Activated T-helper 17 cell treated with anti-CD3 and anti-CD28 coated beads, Interleukin-2, amount 50 U/mL, for 72 hours (primary cell): ENCODE measurements at regions not wholly inside any gene's neighbourhood (a gene's known extent, or its start where the extent isn't known, plus 50 kb on each side); places are given as distances from the start of the nearest gene placed in this dataset.
"Not testable (repeated sequence)": the region's sequence is repeated elsewhere in the genome, so short reads cannot be mapped to it uniquely, and the experiment has no call there.

Source experiments
- ATAC-seq: fragments of 150-1000 bp; cut with Tn5 transposase; replicated peaks from 2 replicates; pipeline ENCODE4 v1.10.0; 2021; ENCODE audit warnings: mild to moderate bottlenecking, moderate library complexity
- H3K27ac Mint-ChIP-seq: one replicate; pipeline ENCODE4 v1.8.0; 2022; ENCODE audit warnings: mixed read lengths
- H3K27me3 Mint-ChIP-seq: one replicate; pipeline ENCODE4 v1.8.0; 2022; ENCODE audit warnings: mixed read lengths
- H3K36me3 Mint-ChIP-seq: one replicate; pipeline ENCODE4 v1.8.0; 2022; ENCODE audit warnings: low read depth, mild to moderate bottlenecking, mixed read lengths
- H3K4me1 Mint-ChIP-seq: one replicate; pipeline ENCODE4 v1.8.0; 2022; ENCODE audit warnings: mixed read lengths
- H3K4me3 Mint-ChIP-seq: one replicate; pipeline ENCODE4 v1.8.0; 2022; ENCODE audit warnings: mild to moderate bottlenecking, mixed read lengths
- H3K9me3 Mint-ChIP-seq: one replicate; pipeline ENCODE4 v1.8.0; 2022; ENCODE audit warnings: mixed read lengths

DNA sequence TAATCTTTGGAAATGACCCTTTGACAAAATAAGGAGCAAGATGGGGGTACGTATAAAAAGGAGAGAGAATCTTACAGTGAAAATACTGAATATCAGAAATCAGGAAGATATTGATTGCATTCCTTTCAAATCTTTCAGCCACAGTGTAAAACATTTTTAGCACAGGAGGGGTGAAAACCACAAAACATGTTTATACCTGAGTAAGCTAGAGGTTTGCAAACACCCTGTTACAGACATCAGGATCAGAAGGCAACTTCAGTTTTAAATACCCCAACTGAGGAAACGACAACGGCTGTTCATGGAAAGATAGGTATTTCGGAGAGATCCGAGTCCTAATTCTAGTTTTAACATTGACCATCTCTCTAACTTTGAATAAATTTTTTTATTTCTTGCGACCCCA lies 69.1 kb upstream of the ITGB1 start:
- Mint-ChIP-seq H3K4me1 (peaks cover 40% of the 10 kb centered on the region), H3K4me3 (no peak overlapping the region), H3K27ac (no peak overlapping the region), H3K36me3 (no peaks in the 10 kb centered on the region), H3K9me3 (no peaks in the 10 kb centered on the region), H3K27me3 (no peaks in the 10 kb centered on the region)
- ATAC-seq, result no peak

GRCh38 chr10:33026422-33026821 lies 68.4 kb upstream of the ITGB1 start:
- H3K9me3 Mint-ChIP-seq, result no peaks in the 10 kb centered on the region
- no peak overlapping the region for H3K4me3 Mint-ChIP-seq
- H3K27ac Mint-ChIP-seq, result no peak overlapping the region
- no peaks in the 10 kb centered on the region for H3K27me3 Mint-ChIP-seq
- peak; percentile 46 for ATAC-seq
- no peaks in the 10 kb centered on the region for H3K36me3 Mint-ChIP-seq
- H3K4me1 Mint-ChIP-seq, result peaks cover 40% of the 10 kb centered on the region

DNA sequence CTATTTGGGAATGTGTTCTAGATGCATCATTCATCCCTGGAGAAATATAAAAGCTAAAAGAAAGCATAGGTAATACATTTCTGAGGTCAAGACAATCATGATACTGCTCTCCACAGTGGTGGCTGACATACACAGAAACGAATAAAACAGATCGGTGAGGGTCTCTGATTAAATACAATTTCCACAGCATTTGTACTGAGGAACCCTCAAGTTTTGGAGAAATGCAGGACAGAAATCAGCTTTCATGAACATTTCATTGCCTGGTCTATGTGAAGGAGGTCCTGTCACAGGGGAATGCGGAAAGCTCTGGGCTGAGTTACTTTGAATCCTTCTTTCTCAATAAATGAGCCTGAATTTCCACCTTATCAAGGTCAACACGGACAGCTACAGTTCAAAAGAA lies 67.9 kb upstream of the ITGB1 start:
- ATAC-seq, result no peak
- H3K27ac Mint-ChIP-seq, result no peak overlapping the region
- H3K27me3 Mint-ChIP-seq, result no peaks in the 10 kb centered on the region
- H3K4me3 Mint-ChIP-seq, result no peak overlapping the region
- no peaks in the 10 kb centered on the region for H3K36me3 Mint-ChIP-seq
- peaks cover 36% of the 10 kb centered on the region for H3K4me1 Mint-ChIP-seq
- no peaks in the 10 kb centered on the region for H3K9me3 Mint-ChIP-seq

- ATAC-seq, result peak; percentile 42
- Mint-ChIP-seq H3K36me3 (no peaks in the 10 kb centered on the region), H3K9me3 (no peaks in the 10 kb centered on the region), H3K4me3 (no peak overlapping the region), H3K27me3 (no peaks in the 10 kb centered on the region), H3K4me1 (peaks cover 34% of the 10 kb centered on the region), H3K27ac (no peak overlapping the region)
Observed at GRCh38 chr10:33025039-33025438, 67.0 kb upstream of the ITGB1 start.

DNA sequence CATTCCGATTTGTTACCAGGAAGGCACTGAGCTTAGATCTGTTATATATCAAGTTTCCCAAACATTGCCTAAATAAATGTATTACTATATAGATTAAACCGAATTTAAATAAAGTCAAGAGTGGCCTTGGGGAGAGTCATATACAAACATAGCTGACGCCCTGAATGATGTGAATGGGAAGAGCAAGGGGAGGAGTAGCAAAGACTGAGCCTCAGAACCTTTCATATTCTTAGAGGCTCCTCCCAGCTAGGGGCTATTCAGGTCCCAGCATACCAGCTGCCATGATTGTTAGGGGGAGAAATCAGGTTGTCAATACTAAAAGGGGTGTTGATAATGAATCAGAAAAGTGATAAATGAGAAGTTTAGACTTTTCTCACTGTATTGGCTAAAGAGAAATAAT lies 64.7 kb upstream of the ITGB1 start:
- Mint-ChIP-seq H3K4me1 (peaks cover 20% of the 10 kb centered on the region), H3K36me3 (no peaks in the 10 kb centered on the region), H3K27ac (no peak overlapping the region), H3K4me3 (no peak overlapping the region), H3K27me3 (no peaks in the 10 kb centered on the region), H3K9me3 (peaks cover 7% of the 10 kb centered on the region)
- ATAC-seq, result no peak

DNA sequence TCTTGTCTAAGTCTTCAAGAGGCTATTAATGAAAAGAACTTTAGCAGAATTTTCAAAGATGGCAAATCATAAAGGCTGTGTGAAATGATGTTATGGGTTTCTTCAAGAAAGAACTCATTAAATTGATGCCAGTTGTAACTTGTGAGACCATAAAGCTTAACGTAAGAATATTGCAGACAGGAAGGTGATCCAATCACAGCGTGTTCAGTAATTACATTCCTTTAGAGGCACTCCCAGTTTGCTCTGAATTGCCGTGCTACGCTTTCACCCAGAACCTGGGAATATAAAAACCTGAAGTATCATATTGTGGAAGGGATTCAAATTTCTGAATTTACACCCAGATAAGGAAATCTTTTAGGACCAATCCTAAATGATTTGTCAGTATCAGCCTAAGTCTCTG lies 64.1 kb upstream of the ITGB1 start:
- H3K4me1 Mint-ChIP-seq, result peaks cover 20% of the 10 kb centered on the region
- no peak overlapping the region for H3K4me3 Mint-ChIP-seq
- H3K27me3 Mint-ChIP-seq, result no peaks in the 10 kb centered on the region
- peaks cover 8% of the 10 kb centered on the region for H3K9me3 Mint-ChIP-seq
- H3K27ac Mint-ChIP-seq, result no peak overlapping the region
- no peak for ATAC-seq
- no peaks in the 10 kb centered on the region for H3K36me3 Mint-ChIP-seq

DNA sequence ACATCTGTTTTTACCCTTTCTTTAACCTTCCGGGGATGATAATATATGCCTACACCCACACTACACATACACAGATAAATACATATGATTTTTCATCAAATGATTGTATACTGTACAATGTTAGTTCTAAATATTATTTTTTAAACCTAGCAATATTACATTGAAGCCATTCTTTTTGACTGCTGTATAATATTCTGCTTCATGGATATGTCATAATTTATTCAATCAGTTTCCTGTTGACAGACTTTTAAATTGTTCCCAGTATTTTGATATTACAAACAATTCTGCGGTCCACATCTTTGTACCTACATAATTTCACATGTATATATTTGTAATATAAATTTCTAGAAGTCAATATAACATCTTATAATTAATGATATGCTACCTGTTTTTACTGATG lies 59.0 kb upstream of the ITGB1 start:
- H3K4me3 Mint-ChIP-seq, result no peak overlapping the region
- ATAC-seq, result no peak
- no peaks in the 10 kb centered on the region for H3K36me3 Mint-ChIP-seq
- no peaks in the 10 kb centered on the region for H3K27me3 Mint-ChIP-seq
- H3K4me1 Mint-ChIP-seq, result no peaks in the 10 kb centered on the region
- H3K9me3 Mint-ChIP-seq, result peaks cover 11% of the 10 kb centered on the region
- H3K27ac Mint-ChIP-seq, result no peak overlapping the region

- Mint-ChIP-seq H3K27ac (no peak overlapping the region), H3K27me3 (no peaks in the 10 kb centered on the region), H3K9me3 (peaks cover 11% of the 10 kb centered on the region), H3K4me1 (no peaks in the 10 kb centered on the region), H3K4me3 (no peak overlapping the region), H3K36me3 (no peaks in the 10 kb centered on the region)
- no peak for ATAC-seq
Observed at GRCh38 chr10:33015761-33016547, 57.9 kb upstream of the ITGB1 start.

DNA sequence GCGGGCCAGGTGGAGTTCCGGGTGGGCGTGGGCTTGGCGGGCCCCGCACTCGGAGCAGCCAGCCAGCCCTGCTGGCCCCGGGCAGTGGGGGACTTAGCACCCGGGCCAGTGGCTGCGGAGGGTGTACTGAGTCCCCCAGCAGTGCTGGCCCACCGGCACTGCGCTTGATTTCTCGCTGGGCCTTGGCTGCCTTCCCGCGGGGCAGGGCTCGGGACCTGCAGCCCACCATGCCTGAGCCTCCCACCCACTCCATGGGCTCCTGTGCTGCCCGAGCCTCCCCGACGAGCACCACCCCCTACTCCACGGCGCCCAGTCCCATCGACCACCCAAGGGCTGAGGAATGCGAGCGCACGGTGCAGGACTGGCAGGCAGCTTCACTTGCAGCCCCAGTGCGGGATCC lies 55.3 kb upstream of the ITGB1 start:
- H3K36me3 Mint-ChIP-seq, ATAC-seq, H3K4me3 Mint-ChIP-seq, H3K27ac Mint-ChIP-seq, H3K27me3 Mint-ChIP-seq: not testable (repeated sequence)
- peaks cover 23% of the 10 kb centered on the region for H3K4me1 Mint-ChIP-seq
- peaks cover 10% of the 10 kb centered on the region for H3K9me3 Mint-ChIP-seq

- Mint-ChIP-seq H3K27me3 (no peaks in the 10 kb centered on the region), H3K27ac (no peak overlapping the region), H3K36me3 (no peaks in the 10 kb centered on the region), H3K4me3 (no peak overlapping the region), H3K9me3 (peaks cover 3% of the 10 kb centered on the region), H3K4me1 (peaks cover 24% of the 10 kb centered on the region)
- no peak for ATAC-seq
Observed at GRCh38 chr10:33012306-33012705, 54.3 kb upstream of the ITGB1 start.

DNA sequence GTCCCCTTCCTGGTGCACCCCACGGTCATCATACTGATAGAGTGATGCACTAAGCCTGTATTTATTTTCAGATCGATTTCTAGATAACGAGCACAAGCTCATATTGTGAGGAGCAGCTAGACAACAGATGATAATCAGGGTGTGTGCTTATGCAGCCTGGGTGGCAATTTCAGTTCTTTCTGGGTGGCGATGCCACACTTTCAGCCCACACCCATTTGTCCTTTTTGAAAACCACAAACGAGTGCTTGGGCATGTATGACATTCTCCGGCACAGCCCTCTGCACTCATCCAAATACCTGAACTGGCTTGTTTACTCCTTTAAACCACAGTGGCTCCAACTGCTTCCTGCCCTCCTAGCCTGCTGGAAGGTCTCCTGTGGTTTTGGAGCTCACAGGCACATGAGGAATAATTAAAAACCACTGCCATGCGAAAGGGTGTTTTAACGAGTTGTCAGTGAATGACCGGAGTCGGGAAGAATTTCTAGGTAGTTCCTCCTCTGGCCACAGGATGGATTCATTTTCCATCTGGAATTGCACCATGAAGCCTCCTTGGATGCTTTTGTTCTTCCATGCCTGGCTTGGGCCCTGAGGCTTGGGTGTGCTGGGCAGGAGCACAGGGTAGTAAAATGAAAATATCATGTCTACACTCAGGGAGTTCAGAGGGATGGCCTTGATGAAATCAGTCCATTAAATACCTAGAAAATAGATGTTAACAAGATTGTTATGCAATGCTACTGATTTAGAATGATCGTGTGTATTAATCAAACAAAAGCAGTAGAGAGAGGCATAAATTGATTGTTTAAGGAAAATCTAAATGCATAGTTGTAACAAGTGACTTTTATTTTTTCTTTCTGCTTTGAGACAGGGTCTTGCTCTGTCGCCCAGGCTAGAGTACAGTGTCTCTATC lies 52.4 kb upstream of the ITGB1 start:
- Mint-ChIP-seq H3K27me3 (no peaks in the 10 kb centered on the region), H3K27ac (peak overlapping the region; percentile 41), H3K36me3 (no peaks in the 10 kb centered on the region), H3K4me1 (peaks cover 24% of the 10 kb centered on the region), H3K9me3 (no peaks in the 10 kb centered on the region), H3K4me3 (peak overlapping the region; percentile 73)
- peak; percentile 48 for ATAC-seq

GRCh38 chr10:33009244-33010131 lies 51.5 kb upstream of the ITGB1 start:
- Mint-ChIP-seq H3K36me3 (no peaks in the 10 kb centered on the region), H3K27me3 (no peaks in the 10 kb centered on the region), H3K4me1 (peaks cover 24% of the 10 kb centered on the region), H3K4me3 (peak overlapping the region; percentile 73), H3K27ac (peak overlapping the region; percentile 41), H3K9me3 (no peaks in the 10 kb centered on the region)
- peak; percentile 54 for ATAC-seq

GRCh38 chr10:33008499-33009243 lies 50.6 kb upstream of the ITGB1 start:
- Mint-ChIP-seq H3K4me1 (peaks cover 24% of the 10 kb centered on the region), H3K36me3 (no peaks in the 10 kb centered on the region), H3K27ac (peak overlapping the region; percentile 41), H3K27me3 (no peaks in the 10 kb centered on the region), H3K4me3 (peak overlapping the region; percentile 73), H3K9me3 (no peaks in the 10 kb centered on the region)
- ATAC-seq, result peak; percentile 69
